ENCODE measurements at regions not wholly inside any gene's neighbourhood (a gene's known extent, or its start where the extent isn't known, plus 50 kb on each side); places are given as distances from the start of the nearest gene placed in this dataset.

DNA sequence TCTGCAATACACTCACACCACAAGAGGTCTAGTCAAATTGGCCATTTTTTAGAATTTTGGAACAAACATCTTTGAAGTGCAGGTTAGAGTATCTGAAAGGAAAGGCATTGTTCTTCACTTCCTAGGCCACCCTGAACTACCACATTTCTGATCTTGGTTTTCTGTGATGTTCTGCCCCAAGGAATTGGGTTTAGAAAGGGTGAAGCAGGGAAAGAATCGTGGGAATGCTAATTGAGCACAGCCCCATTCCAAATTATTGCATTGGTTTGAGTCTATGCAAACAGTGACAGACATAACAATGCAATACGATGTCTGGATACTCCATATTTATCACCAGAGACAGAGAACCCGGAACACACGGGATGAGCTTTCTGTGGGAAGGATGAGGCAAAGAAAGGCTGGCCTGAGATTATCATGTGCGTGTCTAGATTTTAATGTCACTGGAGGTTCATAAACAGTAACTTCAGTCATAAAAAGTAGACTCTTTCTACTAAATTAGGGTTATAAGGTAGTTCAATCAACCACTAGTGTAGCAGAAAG lies 195.3 kb upstream of the BLID start:
- no peak for DNase-seq

DNA sequence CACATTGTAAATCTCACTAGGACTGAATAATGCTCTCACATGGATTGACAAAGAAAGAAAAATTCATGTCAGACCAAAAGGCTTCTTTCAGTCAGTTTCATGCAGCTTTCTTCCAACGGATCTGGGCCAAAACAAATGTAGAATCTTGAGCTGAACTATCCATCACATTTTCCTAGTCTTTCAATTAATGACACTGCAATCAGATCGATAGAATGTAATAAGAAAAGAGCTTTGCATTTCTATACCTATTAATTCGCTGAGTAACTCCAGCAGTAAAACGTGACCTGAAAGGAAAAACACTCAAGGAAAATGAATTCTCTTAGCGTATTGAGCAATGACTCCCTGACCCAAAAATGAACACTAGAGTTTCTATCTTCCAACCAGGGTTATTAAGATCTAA lies 194.8 kb upstream of the BLID start:
- DNase-seq, result no peak

DNA sequence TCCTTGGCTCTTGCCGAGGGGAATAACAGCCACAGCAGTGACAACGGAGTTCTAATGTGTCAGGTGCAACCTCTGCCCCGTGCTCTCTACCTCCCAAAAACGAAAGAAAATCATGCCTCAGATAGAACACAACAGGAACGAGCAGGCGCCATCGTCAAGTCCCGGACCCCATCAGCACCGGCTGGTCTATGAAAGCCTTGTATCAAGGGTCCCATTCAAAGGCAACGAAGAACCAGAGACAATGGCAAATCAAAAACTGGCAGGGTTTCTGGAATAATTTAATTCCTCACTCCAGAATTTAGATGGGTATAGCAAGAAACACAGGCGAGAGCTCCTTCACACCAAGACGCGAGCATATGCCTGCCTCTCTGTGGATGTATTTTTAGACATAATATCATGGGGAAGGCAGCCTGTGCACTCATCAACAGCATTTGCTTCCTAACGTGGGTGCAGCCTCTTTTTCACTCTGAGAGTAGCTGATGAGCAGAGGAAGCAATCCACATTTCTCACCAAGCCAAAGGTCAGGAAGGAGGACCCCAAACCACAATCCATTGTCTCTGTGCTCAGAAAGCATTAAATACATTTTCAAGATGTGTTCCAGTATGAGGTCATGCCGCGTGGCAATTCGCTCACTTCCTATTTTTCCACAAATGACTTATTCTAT lies 193.4 kb upstream of the BLID start:
- DNase-seq, result peak; percentile 37

DNA sequence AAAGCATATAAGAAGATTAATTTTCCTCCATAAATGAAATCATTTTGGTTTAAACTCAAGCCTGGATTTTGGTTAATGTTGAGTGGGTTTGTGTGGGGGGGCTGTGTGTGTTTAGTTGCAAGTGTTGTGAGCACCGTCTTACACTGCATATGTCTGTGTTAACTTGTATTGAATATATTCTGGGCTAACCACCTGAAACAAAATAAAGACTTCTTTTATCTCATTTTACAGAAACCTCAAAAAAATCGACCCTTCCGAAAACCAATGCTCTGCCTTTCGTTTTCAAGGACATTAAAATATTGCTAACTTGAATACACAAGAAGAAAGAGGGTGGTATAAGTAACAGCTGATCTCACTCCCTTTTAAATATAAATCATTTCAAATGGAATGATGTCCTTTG lies 192.2 kb upstream of the BLID start:
- no peak for DNase-seq

DNA sequence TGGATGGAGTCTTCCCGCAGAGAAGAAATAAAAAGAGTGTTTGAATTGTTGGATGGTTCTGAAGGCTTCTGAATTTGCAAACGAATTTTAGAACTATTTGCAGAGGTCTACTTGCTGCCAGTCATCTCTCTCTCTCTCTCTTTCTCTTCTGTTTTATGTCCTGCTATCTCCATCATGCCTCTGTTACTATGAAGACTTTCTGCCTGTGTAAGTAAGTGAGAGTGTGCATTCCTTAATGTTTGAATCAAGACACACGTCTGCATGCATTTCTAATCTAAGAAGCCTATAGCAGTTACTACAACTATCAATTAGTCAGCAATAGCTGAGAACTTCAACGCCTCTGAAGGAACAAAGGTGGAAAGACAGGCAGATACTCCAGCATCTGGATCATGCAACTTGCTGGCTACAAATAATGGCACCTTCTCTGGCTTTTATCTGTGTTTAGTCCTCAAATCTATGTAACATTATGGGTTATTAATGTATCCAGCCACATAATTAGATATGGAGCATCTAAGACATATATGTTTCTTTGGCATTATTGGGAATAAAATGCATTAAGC lies 191.5 kb upstream of the BLID start:
- DNase-seq, result no peak

DNA sequence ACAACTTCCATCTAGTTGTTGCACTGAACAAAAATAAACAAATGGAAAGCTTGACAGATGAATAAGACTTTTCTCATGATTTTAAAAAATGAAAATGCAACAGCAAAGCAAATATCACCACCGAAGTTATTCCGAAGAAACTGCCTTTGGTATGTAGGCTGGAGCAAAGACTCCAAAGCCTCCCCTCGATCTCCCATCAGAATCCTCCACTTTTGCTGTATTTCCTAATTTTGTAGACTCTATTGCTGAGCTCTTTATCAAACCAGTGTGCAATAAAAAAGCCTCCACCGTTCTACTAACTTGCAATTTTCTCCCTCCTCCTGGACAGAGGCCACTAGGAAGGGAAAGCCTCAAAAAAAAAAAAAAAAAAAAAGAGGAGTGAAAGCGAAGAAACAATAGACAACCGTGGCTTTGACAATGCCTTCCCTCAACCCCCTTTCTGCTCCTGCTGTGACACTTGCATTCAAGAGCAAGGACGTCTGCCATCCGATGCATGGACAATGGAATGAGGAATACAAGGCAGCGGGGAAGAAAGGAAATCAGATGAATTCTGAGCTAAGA lies 190.9 kb upstream of the BLID start:
- no peak for DNase-seq

DNA sequence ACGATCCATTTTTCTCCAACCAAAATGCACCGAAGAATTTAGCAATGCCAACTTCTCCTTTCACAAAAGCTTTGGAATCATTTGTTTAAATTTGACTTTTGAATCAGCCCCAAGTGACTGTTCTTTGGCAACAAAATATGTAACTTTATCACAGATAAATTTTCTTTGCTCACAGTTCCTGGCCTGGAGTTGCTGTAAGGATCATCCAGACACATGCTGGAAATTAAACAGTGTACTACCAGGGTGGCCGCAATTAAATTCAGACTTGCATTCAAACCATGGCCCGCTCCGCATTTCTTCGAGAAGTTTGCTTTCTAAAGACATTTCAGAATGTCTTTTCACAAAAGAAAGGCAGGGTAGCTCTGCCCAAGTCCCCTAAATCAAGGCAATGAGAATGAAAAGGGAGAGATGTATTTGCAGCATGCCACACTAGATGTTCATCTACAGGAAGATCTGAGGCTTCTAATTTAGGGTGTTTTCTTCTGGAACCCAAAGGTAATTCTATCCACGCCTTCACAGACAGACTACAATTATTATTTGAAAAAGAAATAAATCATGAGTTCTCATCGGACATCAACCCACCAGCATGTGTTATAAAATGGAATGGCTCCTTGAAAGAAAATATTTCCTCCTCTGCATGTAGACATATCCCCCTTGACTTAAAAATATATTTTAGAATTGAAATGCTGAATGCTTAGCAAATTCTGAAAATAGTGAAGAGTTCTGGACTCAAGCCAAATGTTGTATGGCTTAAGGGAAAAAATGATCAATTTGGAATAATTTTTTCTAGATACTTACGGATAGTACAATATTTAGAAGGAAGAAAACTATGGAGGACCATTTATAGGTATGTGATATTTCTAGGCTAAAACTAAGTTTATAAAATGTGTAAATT lies 189.7 kb upstream of the BLID start:
- no peak for DNase-seq

DNA sequence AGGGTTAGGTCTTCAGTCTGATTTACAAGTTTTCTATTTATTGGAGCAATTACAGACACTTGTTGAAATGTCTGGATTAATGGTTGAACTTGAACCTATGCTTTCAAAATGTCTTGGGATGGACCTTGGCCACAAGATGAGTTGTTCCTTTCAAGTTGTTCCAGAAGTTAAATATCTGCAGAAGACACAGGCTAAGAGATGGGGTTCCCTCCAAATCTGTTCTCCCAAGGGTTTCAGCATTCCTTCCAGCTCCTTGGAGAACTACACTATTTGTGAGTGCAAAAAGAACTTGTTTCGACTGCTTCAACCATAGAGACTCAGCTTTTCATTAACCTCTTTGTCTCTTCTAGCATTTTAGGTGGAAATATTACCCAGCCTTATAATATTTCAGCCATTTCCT lies 189.0 kb upstream of the BLID start:
- peak; percentile 60 for DNase-seq

DNA sequence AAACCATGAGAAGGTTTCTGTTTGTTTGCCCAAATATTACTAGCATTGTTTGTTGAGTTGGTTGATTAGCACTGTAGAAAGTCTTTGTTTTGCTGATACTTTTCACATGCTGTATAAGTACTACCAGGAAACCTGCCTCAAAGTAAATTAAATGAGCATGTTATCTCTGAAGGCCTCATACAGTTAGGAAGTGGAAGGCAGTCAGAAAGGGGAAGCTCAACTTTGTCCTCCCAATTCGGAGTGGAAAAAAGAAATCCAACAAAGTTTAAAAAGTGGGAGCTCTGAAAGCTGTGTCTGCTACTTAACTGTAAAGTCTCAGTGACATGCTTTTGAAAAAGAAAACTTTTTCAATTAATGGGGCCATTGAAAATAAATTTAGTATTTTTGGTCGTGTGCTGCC lies 188.3 kb upstream of the BLID start:
- DNase-seq, result no peak

DNA sequence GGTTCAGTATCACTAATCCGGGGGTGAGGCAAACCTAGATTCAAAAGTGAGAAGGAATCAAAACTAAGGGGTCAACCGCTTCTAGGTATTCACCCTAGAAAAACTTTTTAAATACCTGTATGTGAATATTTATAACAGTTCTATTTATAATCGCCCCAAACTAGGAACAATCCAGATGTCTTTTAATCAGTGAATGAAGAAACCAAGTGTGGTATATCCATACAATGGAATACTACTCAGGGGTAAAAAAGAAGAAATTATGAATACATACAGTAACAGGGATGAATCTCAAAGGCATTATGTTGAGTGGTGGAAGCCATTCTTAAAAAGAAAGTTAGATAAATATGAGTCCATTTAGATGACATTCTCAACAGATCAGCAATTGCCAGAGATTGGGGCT lies 178.0 kb upstream of the BLID start:
- DNase-seq, result no peak

DNA sequence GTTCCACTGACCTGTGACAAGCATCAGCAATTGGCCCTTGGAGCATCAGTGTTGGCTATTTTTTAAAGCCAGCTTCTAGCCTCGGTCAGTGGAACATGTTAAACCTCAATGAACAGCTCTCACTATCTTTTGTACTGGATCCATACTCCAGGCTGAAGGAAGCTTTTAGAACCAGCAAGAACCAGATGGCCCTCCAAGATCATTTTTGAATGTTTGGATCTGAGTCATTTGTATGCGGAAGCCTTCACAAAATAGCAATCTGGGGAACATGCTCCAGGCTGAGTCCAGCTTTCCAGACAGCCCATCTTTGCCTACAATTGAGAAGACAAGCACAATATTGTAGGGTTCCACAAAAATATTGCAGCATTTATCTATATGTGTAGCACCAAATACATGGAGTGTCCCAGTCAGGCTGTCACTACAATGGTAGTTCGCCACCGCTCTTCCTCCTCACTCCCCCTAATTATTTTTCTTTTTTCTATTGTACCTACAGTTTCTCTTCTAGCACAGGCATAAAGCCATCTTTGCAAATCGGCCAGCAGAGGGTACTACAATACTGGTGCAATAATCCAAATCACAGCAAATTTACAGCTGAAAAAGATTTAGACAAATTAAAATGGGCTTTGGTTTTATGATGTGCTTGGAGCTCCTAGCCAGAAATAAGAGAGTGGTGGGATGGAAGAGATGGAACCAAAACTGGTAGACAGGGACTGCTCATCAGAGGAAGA lies 177.4 kb upstream of the BLID start:
- DNase-seq, result no peak

DNA sequence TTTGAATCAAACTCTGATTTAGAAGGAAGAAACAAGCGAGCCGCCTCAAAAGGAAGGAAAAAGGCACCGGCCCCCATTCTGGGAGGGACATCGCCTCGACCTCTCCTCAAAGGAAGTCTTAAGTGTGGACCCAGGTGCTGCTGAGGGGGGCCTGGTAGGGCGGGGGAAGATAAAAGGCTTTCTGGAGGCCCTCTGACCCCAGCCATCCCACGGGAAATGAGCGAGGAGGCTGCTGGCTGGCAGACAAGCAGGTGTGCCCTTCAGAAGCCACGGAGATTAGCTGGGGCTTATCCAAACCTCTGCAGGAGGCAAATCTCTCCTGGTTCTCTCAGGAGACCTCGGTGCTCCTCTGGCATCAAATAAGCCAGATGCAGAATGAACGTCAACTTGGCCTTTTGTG lies 171.4 kb upstream of the BLID start:
- no peak for DNase-seq

DNA sequence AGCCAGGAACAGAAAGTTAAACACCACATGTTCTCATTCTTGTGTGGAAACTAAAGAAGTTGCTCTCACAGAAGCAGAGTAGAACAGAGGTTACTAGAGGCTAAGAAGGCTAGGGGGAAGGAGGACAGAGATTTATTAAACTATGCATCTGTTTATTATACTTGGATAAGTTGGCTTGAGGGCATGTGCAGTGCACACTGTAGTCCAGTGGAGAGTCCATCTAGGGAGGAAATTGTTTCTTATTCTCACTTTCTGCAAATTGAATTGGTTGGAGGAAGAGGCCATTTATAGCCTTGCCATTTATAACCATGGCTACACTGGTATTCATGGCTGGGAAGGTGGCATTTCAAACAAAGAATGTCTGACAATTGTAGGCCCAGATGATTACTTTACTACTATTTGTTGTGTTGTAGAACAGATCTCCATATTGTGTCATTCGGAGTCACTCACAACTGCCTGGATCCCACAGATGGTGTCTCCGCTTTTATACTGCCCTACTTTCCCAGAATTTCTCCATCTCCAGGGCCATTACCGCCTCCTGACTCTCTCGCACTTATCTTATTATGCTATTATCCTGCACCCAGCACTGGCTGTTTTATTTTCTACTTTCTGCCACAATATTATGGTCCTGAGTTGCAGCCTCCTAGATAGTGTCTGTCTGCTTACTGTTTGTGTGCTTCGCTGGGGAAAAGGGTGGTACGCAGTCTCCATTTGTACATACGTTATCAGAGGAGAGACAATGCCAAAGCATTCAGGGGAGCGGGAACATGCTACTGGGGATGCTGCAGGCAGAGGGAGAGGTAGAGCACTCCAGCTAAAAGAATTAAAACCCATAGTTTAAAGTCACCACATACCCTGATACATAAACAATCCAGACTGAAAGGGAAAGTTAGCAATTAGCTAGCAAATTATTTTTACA lies 169.3 kb upstream of the BLID start:
- no peak for DNase-seq

DNA sequence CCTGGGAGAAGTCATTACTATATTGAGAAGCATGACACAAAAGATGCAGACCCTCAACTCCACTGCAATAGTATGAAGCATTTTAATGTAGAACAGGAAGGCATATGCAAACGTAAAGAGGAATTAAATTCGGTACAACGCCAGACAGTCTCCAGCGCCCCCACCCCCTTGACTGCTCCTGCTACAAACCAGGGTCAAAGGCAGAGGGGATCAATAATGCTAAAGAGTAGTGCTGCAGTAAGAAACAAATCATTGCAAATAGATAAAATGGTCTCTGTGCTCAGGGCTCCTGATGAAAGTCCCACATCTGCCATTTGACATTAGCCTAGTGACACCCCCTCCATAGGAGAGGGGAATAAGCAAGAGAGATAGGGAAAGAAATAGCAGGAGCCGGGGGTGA lies 164.9 kb upstream of the BLID start:
- DNase-seq, result no peak

DNA sequence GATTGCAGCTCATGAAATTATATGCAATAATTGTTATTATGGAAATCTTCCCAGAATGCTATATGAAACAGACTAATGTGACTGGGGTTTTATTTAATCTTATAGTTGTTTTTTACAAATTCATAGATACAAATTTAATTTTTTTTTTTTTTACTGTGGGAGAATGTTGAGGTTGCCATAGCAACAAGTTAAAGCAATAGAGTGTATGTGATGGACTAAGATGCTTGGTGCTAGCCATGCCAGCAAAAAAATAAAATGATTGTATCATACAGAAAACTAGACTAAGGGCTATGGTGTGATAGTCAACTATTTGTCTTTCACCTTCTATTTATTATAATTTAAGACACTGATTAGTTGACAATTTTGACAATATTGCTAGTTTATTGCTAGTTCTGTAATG lies 163.2 kb upstream of the BLID start:
- DNase-seq, result no peak

DNA sequence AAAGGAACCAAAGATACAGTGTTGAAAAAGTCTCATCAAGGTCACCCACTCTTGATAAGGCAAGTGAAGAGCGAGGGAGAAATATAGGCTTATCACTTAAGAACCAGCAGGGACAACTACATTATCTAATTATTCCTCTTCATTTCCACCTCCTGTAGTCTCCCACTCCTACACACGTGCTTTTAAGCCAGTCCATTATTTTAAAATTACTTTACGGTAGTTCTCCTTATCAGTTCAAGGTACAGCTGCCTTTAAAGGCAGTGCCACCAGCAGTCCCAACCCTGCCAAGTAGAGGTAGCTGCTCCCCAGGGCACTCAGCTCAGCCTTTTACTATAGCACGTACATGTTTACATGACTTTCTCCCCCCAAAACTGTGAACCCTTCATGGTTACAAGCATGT lies 161.5 kb upstream of the BLID start:
- no peak for DNase-seq

DNA sequence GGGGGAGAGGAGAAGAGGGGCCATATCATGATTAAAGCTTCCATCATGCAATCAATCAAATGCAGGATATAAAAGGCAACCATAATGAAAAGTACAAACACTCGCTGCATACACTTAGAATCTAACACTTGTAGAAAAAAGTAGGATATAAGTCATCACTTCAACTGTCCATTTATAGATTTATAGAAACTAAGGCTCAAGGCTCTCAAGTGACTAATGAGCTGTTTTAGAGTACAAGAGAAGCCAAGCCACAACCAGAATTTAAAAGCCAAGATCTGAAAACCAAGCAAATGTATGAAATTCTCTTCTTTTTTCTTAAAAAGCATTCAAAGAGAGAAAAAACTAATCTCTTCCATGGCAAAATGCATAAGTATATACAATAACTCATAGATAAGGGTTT lies 160.2 kb upstream of the BLID start:
- DNase-seq, result no peak

DNA sequence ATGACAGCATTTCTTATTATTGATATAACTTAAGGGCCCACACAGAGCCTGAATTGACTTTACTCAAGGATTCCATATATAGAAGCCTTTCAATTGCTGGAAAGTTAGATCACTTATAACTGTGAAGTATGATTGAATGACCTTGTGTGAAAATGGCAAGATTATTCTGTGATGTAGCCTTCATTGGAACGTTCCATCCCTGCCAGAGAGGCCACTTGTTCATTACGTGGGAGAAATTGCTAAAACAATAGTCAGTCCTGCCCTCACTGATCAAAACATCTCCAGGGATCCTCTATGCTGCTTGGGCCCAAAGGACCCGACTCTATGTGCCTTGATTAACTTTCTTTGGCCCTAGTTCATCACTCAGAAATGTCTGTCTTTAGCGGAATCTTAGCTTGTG lies 159.5 kb upstream of the BLID start:
- DNase-seq, result no peak

DNA sequence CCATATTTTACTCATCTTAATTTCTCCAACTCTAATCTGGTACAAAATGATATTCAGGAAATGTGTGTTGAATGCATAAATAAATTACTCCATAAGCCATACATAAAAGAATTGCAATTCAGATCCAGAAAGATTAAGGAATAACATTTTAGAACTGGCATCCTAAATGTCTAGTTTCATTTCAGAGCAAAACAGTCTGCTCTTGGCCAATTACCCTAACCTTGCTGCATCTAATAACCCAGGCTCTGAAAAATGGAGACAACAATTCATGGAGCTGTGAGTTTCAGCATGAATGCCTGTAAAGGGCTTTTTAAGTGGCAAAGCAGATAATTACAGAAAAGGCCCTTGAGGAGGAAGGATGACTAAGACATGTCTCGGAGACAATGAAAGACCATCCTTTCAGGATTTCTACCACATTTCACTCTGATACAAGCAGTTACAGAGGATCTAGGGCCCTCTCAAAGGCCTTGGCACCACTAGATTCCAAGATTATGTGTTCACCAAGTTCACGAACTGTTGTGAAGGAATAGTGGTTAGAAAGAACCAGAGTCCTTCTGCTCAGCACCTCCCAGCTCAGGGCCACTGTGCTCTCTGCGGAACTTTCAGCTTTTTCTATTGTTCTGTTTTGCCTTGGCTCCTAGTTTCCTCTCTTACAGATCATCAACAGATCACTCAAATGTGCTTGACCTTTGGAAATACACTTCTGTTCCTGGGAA lies 157.6 kb upstream of the BLID start:
- DNase-seq, result no peak

DNA sequence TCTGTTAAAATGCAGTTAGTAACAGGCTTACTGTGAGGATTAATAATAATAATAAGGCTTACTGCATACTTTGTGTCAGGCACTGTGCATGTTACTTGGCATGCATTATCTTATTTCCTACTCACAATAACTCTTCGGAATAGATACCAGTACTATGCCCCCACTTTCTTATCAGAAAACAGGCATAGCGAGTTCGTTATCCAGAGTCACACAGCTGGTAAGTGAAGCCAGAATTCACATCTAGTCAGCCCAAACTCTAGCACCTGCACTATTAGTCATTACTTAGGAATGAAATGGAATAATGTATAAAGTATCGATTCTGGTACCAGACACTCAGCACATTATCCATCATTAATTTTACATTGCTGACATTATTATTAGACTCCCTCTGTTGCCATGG lies 155.7 kb upstream of the BLID start:
- no peak for DNase-seq

DNA sequence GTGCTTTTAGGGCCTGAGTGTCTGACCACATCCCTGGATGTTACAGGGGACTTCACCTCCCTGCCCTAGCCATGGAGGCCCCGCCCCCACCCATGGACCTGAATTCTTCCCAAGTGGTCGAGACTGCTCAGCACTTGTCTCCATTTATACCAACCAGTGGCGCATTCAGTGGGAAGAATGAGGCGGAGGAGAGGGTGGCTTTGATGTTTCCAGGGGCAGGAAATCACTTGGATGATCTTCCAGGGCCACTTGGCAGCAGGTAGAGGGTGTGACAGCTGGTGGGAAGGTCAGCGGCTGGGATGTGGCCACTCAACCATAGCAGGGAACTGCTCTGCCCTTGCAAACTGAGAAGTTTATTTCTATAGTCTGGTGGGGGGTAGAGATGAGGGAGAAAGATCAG lies 155.1 kb upstream of the BLID start:
- no peak for DNase-seq

All from right hindlimb (tissue), 1 donor.